ENCODE measurements at regions not wholly inside any gene's neighbourhood (a gene's known extent, or its start where the extent isn't known, plus 50 kb on each side); places are given as distances from the start of the nearest gene placed in this dataset.

DNA sequence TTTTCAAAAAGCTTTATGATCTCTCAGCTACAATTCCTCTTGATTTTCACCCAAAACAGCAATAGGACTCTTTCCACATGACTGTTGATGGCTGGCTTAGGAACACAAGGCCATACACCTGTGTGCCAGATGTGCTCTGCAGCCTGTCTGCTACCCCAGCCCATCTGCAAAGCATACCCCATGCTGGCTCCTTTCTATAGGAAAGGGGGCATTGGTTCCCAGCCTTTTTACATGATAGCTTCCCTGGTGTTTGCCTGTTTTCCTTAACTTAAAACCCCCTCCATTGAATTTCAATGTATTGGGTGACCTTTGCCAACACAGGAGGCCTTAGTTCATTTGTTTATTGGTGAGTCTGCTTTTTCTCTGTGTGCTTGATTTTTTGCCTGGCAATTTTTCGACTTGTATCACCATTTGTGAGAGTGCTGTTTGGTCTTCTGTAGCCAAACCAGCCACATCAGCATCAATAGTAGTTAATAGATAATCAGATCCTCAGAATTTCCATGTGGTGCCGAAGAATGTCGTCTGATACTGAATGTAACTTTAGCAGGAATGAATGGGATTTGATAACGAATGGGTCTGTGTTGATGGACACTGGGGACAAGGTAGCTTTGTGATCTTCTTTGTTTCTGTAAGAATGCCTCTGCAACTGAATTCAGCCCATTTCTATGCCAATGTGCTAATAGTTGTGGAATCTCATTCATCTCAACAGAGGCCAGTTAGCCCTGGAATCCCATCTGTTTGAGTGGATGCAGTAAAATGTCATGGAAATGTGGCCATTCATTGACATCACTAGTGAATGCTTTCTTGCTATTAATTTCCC lies 272.2 kb upstream of the RARB start:
- TF ChIP-seq, protein P1, sequence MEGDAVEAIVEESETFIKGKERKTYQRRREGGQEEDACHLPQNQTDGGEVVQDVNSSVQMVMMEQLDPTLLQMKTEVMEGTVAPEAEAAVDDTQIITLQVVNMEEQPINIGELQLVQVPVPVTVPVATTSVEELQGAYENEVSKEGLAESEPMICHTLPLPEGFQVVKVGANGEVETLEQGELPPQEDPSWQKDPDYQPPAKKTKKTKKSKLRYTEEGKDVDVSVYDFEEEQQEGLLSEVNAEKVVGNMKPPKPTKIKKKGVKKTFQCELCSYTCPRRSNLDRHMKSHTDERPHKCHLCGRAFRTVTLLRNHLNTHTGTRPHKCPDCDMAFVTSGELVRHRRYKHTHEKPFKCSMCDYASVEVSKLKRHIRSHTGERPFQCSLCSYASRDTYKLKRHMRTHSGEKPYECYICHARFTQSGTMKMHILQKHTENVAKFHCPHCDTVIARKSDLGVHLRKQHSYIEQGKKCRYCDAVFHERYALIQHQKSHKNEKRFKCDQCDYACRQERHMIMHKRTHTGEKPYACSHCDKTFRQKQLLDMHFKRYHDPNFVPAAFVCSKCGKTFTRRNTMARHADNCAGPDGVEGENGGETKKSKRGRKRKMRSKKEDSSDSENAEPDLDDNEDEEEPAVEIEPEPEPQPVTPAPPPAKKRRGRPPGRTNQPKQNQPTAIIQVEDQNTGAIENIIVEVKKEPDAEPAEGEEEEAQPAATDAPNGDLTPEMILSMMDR (IDR thresholded peaks at IDR 0.05), result no peak
- no peak for TF ChIP-seq ZFX (IDR thresholded peaks at IDR 0.05; ENCODE audit: borderline replicate concordance)
- H3K27ac ChIP-seq, result no peak overlapping the region

DNA sequence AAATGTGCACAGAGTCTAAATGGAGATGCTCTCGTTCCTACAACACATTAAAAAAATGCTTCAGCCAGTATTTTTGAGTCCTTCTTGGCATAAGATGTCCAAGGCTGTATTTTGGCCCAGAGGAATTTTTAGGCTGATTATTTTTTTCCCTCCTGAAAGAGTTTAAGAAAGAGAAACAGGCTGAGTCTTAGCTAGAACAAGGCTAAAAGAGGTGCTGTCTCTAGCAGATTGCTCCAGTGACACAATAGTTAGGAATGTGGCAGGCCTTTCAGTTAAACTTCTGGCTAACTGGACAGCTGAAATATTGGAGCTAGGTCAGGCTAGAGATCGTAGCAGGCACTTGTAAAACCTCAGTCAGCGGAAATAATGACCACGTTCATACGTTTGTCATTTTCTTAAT lies 271.4 kb upstream of the RARB start:
- no peak for TF ChIP-seq ZFX (IDR thresholded peaks at IDR 0.05; ENCODE audit: borderline replicate concordance)
- TF ChIP-seq, protein P1 (IDR thresholded peaks at IDR 0.05), result no peak
- H3K27ac ChIP-seq, result no peak overlapping the region

DNA sequence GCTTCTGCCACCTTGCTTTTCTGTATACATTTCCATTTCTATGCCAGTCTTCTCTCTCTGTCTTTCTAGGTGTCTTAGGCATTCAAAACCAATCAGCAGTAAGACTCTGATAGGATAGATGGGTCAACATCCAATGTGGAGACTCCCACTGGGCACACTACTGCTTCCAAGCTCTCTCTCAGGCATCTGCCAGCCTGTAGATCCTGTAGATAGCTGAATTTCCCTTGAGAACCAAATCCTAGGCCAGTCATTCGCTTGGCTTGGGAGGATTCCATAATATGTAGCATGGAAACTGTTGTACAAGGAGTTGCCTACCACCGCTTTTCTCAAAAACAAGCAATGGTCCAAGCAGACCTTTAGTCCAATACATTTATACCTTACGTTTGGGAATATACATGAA lies 262.8 kb upstream of the RARB start:
- TF ChIP-seq, protein P1 (IDR thresholded peaks at IDR 0.05), result no peak
- no peak for TF ChIP-seq ZFX (IDR thresholded peaks at IDR 0.05; ENCODE audit: borderline replicate concordance)
- no peak overlapping the region for H3K27ac ChIP-seq

DNA sequence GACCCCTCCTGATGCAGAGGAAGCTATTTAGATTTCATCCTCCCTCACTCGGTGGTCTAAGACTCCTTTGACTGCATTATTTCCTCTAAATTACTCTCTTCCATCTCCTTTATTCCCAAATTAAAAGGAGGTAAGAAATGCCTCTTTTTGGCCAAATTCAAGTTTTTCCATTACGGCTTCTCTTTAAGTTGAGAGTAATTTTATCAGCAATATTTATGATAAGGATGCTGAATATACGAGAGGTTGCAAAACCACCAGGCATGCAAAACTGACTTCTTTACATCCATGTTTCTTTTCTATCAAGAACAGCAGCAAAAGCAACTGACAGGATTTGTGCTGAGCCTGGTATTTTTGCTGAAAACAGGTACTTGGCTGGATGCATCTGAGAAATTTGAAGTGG lies 262.0 kb upstream of the RARB start:
- no peak overlapping the region for H3K27ac ChIP-seq
- TF ChIP-seq ZFX (IDR thresholded peaks at IDR 0.05; ENCODE audit: borderline replicate concordance), result no peak
- TF ChIP-seq, protein P1 (IDR thresholded peaks at IDR 0.05), result no peak

DNA sequence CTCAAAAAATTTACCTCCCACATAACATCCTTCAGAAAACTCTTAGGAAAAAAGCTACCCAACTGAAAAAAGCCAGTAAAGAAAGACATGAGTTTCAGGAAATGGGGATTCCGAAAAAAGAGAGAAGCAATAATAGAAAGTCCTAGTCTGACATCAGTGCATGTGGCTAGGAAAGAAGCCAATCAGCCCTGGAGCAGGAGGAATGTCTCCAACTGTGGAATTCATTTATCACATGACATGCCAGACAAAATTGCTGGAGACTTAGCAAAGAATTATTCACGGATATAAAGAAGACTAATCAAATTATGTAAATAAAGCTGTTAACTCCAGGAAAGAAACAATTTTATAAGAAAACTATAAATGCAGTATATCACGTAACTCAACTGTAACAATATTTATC lies 258.9 kb upstream of the RARB start:
- TF ChIP-seq ZFX (IDR thresholded peaks at IDR 0.05; ENCODE audit: borderline replicate concordance), result no peak
- TF ChIP-seq, protein P1 (IDR thresholded peaks at IDR 0.05), result no peak
- H3K27ac ChIP-seq, result no peak overlapping the region

DNA sequence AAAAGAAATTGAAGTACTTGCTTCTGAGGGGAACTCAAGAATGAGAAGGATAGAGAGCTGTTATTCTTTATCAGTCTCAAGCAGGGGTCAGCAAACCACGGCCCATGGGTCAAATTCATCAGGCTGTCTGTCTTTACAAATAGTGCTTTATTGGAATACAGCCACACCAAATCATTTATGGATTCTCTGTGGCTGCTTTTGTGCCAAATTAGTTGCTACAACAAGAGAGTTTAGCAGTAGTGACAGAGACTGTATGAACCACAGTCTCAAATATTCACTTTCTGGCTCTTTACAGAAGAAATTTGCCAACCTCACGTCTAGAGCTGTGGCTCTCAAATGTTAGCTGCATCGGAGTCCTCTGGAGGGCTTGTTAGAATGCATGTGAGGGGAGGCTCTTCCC lies 258.0 kb upstream of the RARB start:
- TF ChIP-seq, protein P1 (IDR thresholded peaks at IDR 0.05), result no peak
- no peak for TF ChIP-seq ZFX (IDR thresholded peaks at IDR 0.05; ENCODE audit: borderline replicate concordance)
- no peak overlapping the region for H3K27ac ChIP-seq

DNA sequence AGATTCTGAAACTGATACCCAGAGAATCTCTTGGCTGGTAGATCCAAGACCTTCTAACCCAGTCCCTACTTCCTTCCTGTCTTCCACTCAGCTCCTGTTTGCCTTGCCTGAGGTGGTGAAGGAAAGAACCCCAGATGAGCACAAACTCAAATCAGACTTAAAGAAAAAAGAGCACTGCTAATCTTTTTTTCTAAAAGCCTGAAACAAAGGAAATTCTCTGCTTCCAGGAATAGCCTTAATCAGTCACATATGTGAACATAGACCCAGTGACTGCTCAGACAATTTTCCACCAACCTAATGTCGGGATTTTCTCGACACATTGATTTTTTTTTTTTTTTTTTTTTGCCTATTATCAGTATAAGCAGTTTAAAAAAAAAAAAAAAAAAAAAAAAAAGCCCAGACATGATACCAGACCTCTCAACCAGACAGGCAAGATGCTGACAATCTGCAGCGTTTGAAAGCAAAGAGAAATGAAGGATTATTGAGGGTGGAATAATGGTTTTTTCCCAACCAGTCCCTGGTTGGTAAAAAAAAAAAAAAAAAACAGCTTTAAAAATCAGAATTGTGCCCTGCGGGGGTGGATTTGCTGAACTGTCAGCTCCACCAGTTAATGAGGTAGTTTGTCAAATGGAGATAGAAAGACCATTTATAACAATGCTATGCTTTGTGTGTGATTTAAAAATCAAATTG lies 256.8 kb upstream of the RARB start:
- TF ChIP-seq ZFX (IDR thresholded peaks at IDR 0.05; ENCODE audit: borderline replicate concordance), result no peak
- TF ChIP-seq, protein P1 (IDR thresholded peaks at IDR 0.05), result no peak

More for the DNA sequence above, 256.8 kb upstream of the RARB start:
- no peak overlapping the region for H3K27ac ChIP-seq
